ENCODE measurements at regions not wholly inside any gene's neighbourhood (a gene's known extent, or its start where the extent isn't known, plus 50 kb on each side); places are given as distances from the start of the nearest gene placed in this dataset.

- TF ChIP-seq CTCF (IDR thresholded peaks at IDR 0.05; ENCODE audit: unreplicated experiment in 3 of 3): no peak
- Mint-ChIP-seq H3K27ac (no peak overlapping the region), H3K4me3 (no peak overlapping the region), H3K36me3 (ENCODE audit: low read depth) (no peaks in the 10 kb centered on the region), H3K27me3 (ENCODE audit: low read depth) (no peaks in the 10 kb centered on the region), H3K9me3 (peaks cover 19% of the 10 kb centered on the region), H3K4me1 (no peaks in the 10 kb centered on the region)
These were observed 69.8 kb downstream of the POU3F3 start for GRCh38 chr2:104923665-104924064.

- no peaks in the 10 kb centered on the region for H3K27me3 Mint-ChIP-seq (ENCODE audit: low read depth)
- H3K9me3 Mint-ChIP-seq: no peaks in the 10 kb centered on the region
- H3K4me3 Mint-ChIP-seq: no peak overlapping the region
These were observed 75.7 kb downstream of the POU3F3 start for GRCh38 chr2:104929663-104930062.

GRCh38 chr2:104930732-104931131 lies 76.8 kb downstream of the POU3F3 start:
- Mint-ChIP-seq H3K27ac (no peak overlapping the region), H3K4me3 (no peak overlapping the region), H3K4me1 (no peaks in the 10 kb centered on the region), H3K9me3 (no peaks in the 10 kb centered on the region), H3K36me3 (ENCODE audit: low read depth) (no peaks in the 10 kb centered on the region), H3K27me3 (ENCODE audit: low read depth) (no peaks in the 10 kb centered on the region)
- no peak for TF ChIP-seq CTCF (IDR thresholded peaks at IDR 0.05; ENCODE audit: unreplicated experiment in 3 of 3)

More at GRCh38 chr2:104929663-104930062, 75.7 kb downstream of the POU3F3 start:
- TF ChIP-seq CTCF (IDR thresholded peaks at IDR 0.05; ENCODE audit: unreplicated experiment in 3 of 3): no peak
- Mint-ChIP-seq H3K4me1 (no peaks in the 10 kb centered on the region), H3K27ac (peak overlapping the region in 1 of 3 experiments; percentile 30), H3K36me3 (ENCODE audit: low read depth) (no peaks in the 10 kb centered on the region)

GRCh38 chr2:104932243-104932642 lies 78.3 kb downstream of the POU3F3 start:
- no peaks in the 10 kb centered on the region for H3K9me3 Mint-ChIP-seq
- H3K4me3 Mint-ChIP-seq: no peak overlapping the region
- H3K27ac Mint-ChIP-seq: no peak overlapping the region

GRCh38 chr2:104933151-104933917 lies 79.4 kb downstream of the POU3F3 start:
- no peaks in the 10 kb centered on the region for H3K4me1 Mint-ChIP-seq
- H3K36me3 Mint-ChIP-seq (ENCODE audit: low read depth): no peaks in the 10 kb centered on the region
- H3K9me3 Mint-ChIP-seq: no peaks in the 10 kb centered on the region
- no peak for TF ChIP-seq CTCF (IDR thresholded peaks at IDR 0.05; ENCODE audit: unreplicated experiment in 3 of 3)
- H3K27me3 Mint-ChIP-seq (ENCODE audit: low read depth): no peaks in the 10 kb centered on the region
- no peak overlapping the region for H3K27ac Mint-ChIP-seq
- no peak overlapping the region for H3K4me3 Mint-ChIP-seq

More at GRCh38 chr2:104932243-104932642, 78.3 kb downstream of the POU3F3 start:
- TF ChIP-seq CTCF (IDR thresholded peaks at IDR 0.05; ENCODE audit: unreplicated experiment in 3 of 3): no peak
- Mint-ChIP-seq H3K36me3 (ENCODE audit: low read depth) (no peaks in the 10 kb centered on the region), H3K27me3 (ENCODE audit: low read depth) (no peaks in the 10 kb centered on the region), H3K4me1 (no peaks in the 10 kb centered on the region)

GRCh38 chr2:104936527-104936926 lies 82.6 kb downstream of the POU3F3 start:
- H3K4me3 Mint-ChIP-seq: no peak overlapping the region
- no peaks in the 10 kb centered on the region for H3K36me3 Mint-ChIP-seq (ENCODE audit: low read depth)
- H3K9me3 Mint-ChIP-seq: no peaks in the 10 kb centered on the region
- no peak for TF ChIP-seq CTCF (IDR thresholded peaks at IDR 0.05; ENCODE audit: unreplicated experiment in 3 of 3)
- peak overlapping the region in 1 of 3 experiments; percentile 26 for H3K27ac Mint-ChIP-seq
- H3K4me1 Mint-ChIP-seq: peaks cover 5% of the 10 kb centered on the region
- H3K27me3 Mint-ChIP-seq (ENCODE audit: low read depth): no peaks in the 10 kb centered on the region

All from nephron (organoid).